HEK293 (cell line): ENCODE measurements at regions not wholly inside any gene's neighbourhood (a gene's known extent, or its start where the extent isn't known, plus 50 kb on each side); places are given as distances from the start of the nearest gene placed in this dataset.
A peak's percentile ranks its signal among the peaks of the same experiment; 100 is the strongest.

Experiments
- CTCF ChIA-PET: fragments of 350-600 bp; formaldehyde crosslinking; extraction: SDS; loops from one replicate; lab custom pipeline; 2021; ENCODE audit warnings: antibody characterized with exemption; lab: Yijun Ruan, JAX
- POLR2A ChIA-PET: fragments of 300-600 bp; formaldehyde crosslinking; extraction: SDS; loops from one replicate; lab custom pipeline; 2020; ENCODE audit warnings: antibody characterized with exemption, inconsistent platforms; lab: Yijun Ruan, JAX
- H3K27ac ChIP-seq: fragments of 200-500 bp; sonication (Bioruptor generic); 2 replicates; pipeline ENCODE4 v1.5.1; 2014; ENCODE audit warnings: low read depth, low read length, control low read depth, inconsistent platforms; ENCODE audit errors: extremely low read depth
- H3K36me3 ChIP-seq, 2 experiments: fragments of 200-500 bp in 1 of 2; sonication (Bioruptor generic) in 1 of 2; 1 replicate in 1 of 2; 2 replicates in 1 of 2; pipeline ENCODE4 v1.5.1; 2014 to 2017; ENCODE audit warnings: inconsistent platforms in 2 of 2, low read length in 2 of 2; ENCODE audit not compliant: control insufficient read depth in 2 of 2, insufficient read depth in 1 of 2
- H3K4me1 ChIP-seq: fragments of 200-500 bp; sonication (Bioruptor generic); 2 replicates; pipeline ENCODE4 v1.5.1; 2014; ENCODE audit warnings: mild to moderate bottlenecking, low read length, inconsistent platforms; ENCODE audit not compliant: control insufficient read depth, insufficient read depth
- H3K4me3 ChIP-seq: 2 replicates; pipeline ENCODE4 v1.5.1; 2011; ENCODE audit warnings: low read depth, mild to moderate bottlenecking, control low read depth, low read length, moderate library complexity
- H3K9me3 ChIP-seq: fragments of 200-500 bp; sonication (Bioruptor generic); 2 replicates; pipeline ENCODE4 v1.5.1; 2014; ENCODE audit warnings: low read depth, low read length, inconsistent platforms; ENCODE audit not compliant: control insufficient read depth, insufficient read depth
- IKZF3 ChIP-seq: fragments of 450-650 bp; IDR thresholded peaks from 2 replicates; pipeline ENCODE4 v1.5.0; 2018; ENCODE audit warnings: missing biosample characterization, mild to moderate bottlenecking, missing genetic modification characterization, moderate library complexity
- KLF7 ChIP-seq: fragments of 450-650 bp; formaldehyde crosslinking; IDR thresholded peaks from 2 replicates; pipeline ENCODE4 v1.5.1; 2016; ENCODE audit warnings: missing biosample characterization, missing genetic modification characterization, borderline replicate concordance
- OSR2 ChIP-seq: fragments of 450-650 bp; formaldehyde crosslinking; IDR thresholded peaks from 2 replicates; pipeline ENCODE4 v1.5.1; 2016; ENCODE audit warnings: missing biosample characterization, missing genetic modification characterization
- RBAK ChIP-seq: fragments of 450-650 bp; formaldehyde crosslinking; IDR thresholded peaks from 2 replicates; pipeline ENCODE4 v1.5.1; 2016; ENCODE audit warnings: missing biosample characterization, missing genetic modification characterization
- ZBTB48 ChIP-seq: fragments of 450-650 bp; formaldehyde crosslinking; IDR thresholded peaks from 2 replicates; pipeline ENCODE4 v1.5.1; 2016; ENCODE audit warnings: missing biosample characterization, missing genetic modification characterization
- ZBTB8A ChIP-seq: fragments of 450-650 bp; formaldehyde crosslinking; IDR thresholded peaks from 2 replicates; pipeline ENCODE4 v1.5.1; 2016; ENCODE audit warnings: missing biosample characterization, missing genetic modification characterization
- ZNF121 ChIP-seq: fragments of 450-650 bp; formaldehyde crosslinking; IDR thresholded peaks from 2 replicates; pipeline ENCODE4 v1.5.1; 2016; ENCODE audit warnings: missing biosample characterization, missing genetic modification characterization
- ZNF274 ChIP-seq, 2 experiments: fragments of 200-500 bp in 1 of 2; fragments of 450-650 bp in 1 of 2; sonication (Bioruptor generic) in 1 of 2; formaldehyde crosslinking in 1 of 2; IDR thresholded peaks; 2 replicates each; pipeline versions ENCODE4 v1.5.1 to v1.6.1; 2014 to 2016; ENCODE audit warnings: borderline replicate concordance in 1 of 2, inconsistent platforms in 1 of 2, low read length in 1 of 2, missing biosample characterization in 1 of 2, missing genetic modification characterization in 1 of 2
- ZNF324 ChIP-seq: fragments of 450-650 bp; formaldehyde crosslinking; IDR thresholded peaks from 2 replicates; pipeline ENCODE4 v1.5.1; 2016; ENCODE audit warnings: missing biosample characterization, missing genetic modification characterization
- ZNF366 ChIP-seq: fragments of 450-650 bp; formaldehyde crosslinking; conservative IDR thresholded peaks from 2 replicates; pipeline ENCODE4 v1.5.1; 2016; ENCODE audit warnings: missing biosample characterization, missing genetic modification characterization
- ZNF544 ChIP-seq: fragments of 450-650 bp; formaldehyde crosslinking; IDR thresholded peaks from 2 replicates; pipeline ENCODE4 v1.5.0; 2017; ENCODE audit warnings: missing biosample characterization, missing genetic modification characterization
- ZNF549 ChIP-seq: fragments of 450-650 bp; IDR thresholded peaks from 2 replicates; pipeline ENCODE4 v1.5.1; 2018; ENCODE audit warnings: missing biosample characterization, missing genetic modification characterization, mild to moderate bottlenecking, inconsistent platforms, moderate library complexity
- ZNF555 ChIP-seq: fragments of 450-650 bp; formaldehyde crosslinking; conservative IDR thresholded peaks from 2 replicates; pipeline ENCODE4 v1.5.1; 2017; ENCODE audit warnings: missing biosample characterization, mild to moderate bottlenecking, missing genetic modification characterization, inconsistent platforms
- ZNF571 ChIP-seq: fragments of 450-650 bp; formaldehyde crosslinking; IDR thresholded peaks from 2 replicates; pipeline ENCODE4 v1.5.0; 2017; ENCODE audit warnings: missing biosample characterization, missing genetic modification characterization
- ZNF776 ChIP-seq: fragments of 450-650 bp; formaldehyde crosslinking; IDR thresholded peaks from 2 replicates; pipeline ENCODE4 v1.5.0; 2017; ENCODE audit warnings: missing biosample characterization, missing genetic modification characterization, borderline replicate concordance
- ZNF792 ChIP-seq: fragments of 450-650 bp; formaldehyde crosslinking; IDR thresholded peaks from 2 replicates; pipeline ENCODE4 v1.5.1; 2016; ENCODE audit warnings: missing biosample characterization, missing genetic modification characterization
- TF ChIP-seq, protein P1 (sequence below): fragments of 450-650 bp; formaldehyde crosslinking; IDR thresholded peaks from 2 replicates; pipeline ENCODE4 v1.5.1; 2016; ENCODE audit warnings: missing biosample characterization, missing genetic modification characterization, borderline replicate concordance
- TF ChIP-seq, protein P2 (sequence below): fragments of 450-650 bp; formaldehyde crosslinking; IDR thresholded peaks from 2 replicates; pipeline ENCODE4 v1.5.1; 2016; ENCODE audit warnings: missing biosample characterization, missing genetic modification characterization, low read depth
- TF ChIP-seq, protein P3 (sequence below): fragments of 450-650 bp; formaldehyde crosslinking; IDR thresholded peaks from 2 replicates; pipeline ENCODE4 v1.5.1; 2016; ENCODE audit warnings: missing biosample characterization, missing genetic modification characterization, low read depth
- TF ChIP-seq, protein P4 (sequence below): fragments of 450-650 bp; formaldehyde crosslinking; IDR thresholded peaks from 2 replicates; pipeline ENCODE4 v1.5.1; 2016; ENCODE audit warnings: missing biosample characterization, missing genetic modification characterization

DNA sequence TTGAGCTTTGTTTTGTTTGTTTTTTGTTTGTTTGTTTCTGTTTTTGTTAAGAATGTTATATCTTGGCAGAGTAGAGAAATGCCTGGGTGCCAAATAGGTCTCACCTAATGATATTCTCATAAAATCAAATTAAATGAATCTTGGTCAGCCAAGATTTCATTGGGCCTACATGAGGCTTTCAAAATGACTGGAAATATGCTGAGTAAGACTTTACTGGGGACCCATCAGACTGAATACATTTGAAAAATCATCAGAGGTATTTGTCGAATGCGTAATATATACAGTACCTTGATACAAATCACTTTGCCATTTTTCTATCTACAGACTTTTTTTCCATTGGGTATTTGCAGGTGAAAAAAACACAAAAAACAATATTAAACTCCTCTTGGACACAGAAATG lies 480.8 kb downstream of the CDH2 start:
- H3K27ac ChIP-seq = no peak overlapping the region
- no peaks in the 10 kb centered on the region for H3K36me3 ChIP-seq
- H3K4me3 ChIP-seq = no peak overlapping the region
- no peaks in the 10 kb centered on the region for H3K9me3 ChIP-seq
- POLR2A ChIA-PET = no interaction called here
- CTCF ChIA-PET = interaction anchor here (1.5 kb wide), 1 partner anchor 14 kb away, joined by 3 read pairs; no protein-coding TSS in a partner anchor
- no peaks in the 10 kb centered on the region for H3K4me1 ChIP-seq
- TF ChIP-seq ZNF544 (tag by site-specific recombination) = no peak
- no peak for TF ChIP-seq ZNF571 (tag by site-specific recombination)
- TF ChIP-seq, protein P1, sequence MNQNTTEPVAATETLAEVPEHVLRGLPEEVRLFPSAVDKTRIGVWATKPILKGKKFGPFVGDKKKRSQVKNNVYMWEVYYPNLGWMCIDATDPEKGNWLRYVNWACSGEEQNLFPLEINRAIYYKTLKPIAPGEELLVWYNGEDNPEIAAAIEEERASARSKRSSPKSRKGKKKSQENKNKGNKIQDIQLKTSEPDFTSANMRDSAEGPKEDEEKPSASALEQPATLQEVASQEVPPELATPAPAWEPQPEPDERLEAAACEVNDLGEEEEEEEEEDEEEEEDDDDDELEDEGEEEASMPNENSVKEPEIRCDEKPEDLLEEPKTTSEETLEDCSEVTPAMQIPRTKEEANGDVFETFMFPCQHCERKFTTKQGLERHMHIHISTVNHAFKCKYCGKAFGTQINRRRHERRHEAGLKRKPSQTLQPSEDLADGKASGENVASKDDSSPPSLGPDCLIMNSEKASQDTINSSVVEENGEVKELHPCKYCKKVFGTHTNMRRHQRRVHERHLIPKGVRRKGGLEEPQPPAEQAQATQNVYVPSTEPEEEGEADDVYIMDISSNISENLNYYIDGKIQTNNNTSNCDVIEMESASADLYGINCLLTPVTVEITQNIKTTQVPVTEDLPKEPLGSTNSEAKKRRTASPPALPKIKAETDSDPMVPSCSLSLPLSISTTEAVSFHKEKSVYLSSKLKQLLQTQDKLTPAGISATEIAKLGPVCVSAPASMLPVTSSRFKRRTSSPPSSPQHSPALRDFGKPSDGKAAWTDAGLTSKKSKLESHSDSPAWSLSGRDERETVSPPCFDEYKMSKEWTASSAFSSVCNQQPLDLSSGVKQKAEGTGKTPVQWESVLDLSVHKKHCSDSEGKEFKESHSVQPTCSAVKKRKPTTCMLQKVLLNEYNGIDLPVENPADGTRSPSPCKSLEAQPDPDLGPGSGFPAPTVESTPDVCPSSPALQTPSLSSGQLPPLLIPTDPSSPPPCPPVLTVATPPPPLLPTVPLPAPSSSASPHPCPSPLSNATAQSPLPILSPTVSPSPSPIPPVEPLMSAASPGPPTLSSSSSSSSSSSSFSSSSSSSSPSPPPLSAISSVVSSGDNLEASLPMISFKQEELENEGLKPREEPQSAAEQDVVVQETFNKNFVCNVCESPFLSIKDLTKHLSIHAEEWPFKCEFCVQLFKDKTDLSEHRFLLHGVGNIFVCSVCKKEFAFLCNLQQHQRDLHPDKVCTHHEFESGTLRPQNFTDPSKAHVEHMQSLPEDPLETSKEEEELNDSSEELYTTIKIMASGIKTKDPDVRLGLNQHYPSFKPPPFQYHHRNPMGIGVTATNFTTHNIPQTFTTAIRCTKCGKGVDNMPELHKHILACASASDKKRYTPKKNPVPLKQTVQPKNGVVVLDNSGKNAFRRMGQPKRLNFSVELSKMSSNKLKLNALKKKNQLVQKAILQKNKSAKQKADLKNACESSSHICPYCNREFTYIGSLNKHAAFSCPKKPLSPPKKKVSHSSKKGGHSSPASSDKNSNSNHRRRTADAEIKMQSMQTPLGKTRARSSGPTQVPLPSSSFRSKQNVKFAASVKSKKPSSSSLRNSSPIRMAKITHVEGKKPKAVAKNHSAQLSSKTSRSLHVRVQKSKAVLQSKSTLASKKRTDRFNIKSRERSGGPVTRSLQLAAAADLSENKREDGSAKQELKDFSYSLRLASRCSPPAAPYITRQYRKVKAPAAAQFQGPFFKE = no peak
- TF ChIP-seq KLF7 = no peak
- no peak for TF ChIP-seq IKZF3 (tag by site-specific recombination)
- TF ChIP-seq ZBTB8A (tag by site-specific recombination) = no peak
- no peak for TF ChIP-seq ZNF792 (tag by site-specific recombination)
- no peak for TF ChIP-seq RBAK
- TF ChIP-seq ZNF274 (IDR thresholded peaks at IDR 0.05; ENCODE audit: low read length) = no peak
- no peak for TF ChIP-seq ZNF274 (tag by site-specific recombination; IDR thresholded peaks at IDR 0.05; ENCODE audit: borderline replicate concordance)
- no peak for TF ChIP-seq ZNF776
- TF ChIP-seq, protein P2, sequence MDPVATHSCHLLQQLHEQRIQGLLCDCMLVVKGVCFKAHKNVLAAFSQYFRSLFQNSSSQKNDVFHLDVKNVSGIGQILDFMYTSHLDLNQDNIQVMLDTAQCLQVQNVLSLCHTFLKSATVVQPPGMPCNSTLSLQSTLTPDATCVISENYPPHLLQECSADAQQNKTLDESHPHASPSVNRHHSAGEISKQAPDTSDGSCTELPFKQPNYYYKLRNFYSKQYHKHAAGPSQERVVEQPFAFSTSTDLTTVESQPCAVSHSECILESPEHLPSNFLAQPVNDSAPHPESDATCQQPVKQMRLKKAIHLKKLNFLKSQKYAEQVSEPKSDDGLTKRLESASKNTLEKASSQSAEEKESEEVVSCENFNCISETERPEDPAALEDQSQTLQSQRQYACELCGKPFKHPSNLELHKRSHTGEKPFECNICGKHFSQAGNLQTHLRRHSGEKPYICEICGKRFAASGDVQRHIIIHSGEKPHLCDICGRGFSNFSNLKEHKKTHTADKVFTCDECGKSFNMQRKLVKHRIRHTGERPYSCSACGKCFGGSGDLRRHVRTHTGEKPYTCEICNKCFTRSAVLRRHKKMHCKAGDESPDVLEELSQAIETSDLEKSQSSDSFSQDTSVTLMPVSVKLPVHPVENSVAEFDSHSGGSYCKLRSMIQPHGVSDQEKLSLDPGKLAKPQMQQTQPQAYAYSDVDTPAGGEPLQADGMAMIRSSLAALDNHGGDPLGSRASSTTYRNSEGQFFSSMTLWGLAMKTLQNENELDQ (tag by site-specific recombination) = no peak
- TF ChIP-seq ZBTB48 (tag by site-specific recombination) = no peak
- no peak for TF ChIP-seq ZNF366
- TF ChIP-seq ZNF549 (tag by site-specific recombination) = no peak
- no peak for TF ChIP-seq ZNF121 (tag by site-specific recombination)
- TF ChIP-seq OSR2 (tag by site-specific recombination) = no peak
- TF ChIP-seq ZNF324 (tag by site-specific recombination) = no peak
- TF ChIP-seq ZNF555 (tag by site-specific recombination) = no peak
- TF ChIP-seq, all 188 proteins: peak for 0

DNA sequence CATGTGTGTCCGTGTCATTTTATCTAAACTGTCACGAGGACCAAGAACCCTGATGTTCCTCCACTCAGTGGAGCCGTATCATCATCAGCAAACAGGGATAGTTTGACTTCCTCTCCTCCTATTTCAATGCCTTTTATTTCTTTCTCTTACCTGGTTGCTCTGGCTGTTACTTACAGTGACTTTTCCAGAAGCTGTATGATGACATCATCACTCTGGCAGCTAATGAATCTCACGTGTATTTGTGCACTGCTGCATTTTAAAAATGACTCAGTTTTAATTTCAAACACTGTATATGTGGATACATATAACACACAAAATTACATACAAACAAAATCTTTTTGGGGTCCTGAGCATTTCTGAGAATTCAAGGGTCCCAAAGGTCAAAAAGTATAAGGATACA lies 481.4 kb downstream of the CDH2 start:
- Histone ChIP-seq H3K36me3 (no peaks in the 10 kb centered on the region), H3K4me1 (no peaks in the 10 kb centered on the region), H3K27ac (no peak overlapping the region), H3K9me3 (no peaks in the 10 kb centered on the region), H3K4me3 (no peak overlapping the region)
- ChIA-PET POLR2A (no interaction called here), CTCF (interaction anchor here (1.5 to 2.6 kb wide), 2 partner anchors 11 to 13 kb away, joined by 3 to 10 read pairs; no protein-coding TSS in a partner anchor)
- TF ChIP-seq, protein P3, sequence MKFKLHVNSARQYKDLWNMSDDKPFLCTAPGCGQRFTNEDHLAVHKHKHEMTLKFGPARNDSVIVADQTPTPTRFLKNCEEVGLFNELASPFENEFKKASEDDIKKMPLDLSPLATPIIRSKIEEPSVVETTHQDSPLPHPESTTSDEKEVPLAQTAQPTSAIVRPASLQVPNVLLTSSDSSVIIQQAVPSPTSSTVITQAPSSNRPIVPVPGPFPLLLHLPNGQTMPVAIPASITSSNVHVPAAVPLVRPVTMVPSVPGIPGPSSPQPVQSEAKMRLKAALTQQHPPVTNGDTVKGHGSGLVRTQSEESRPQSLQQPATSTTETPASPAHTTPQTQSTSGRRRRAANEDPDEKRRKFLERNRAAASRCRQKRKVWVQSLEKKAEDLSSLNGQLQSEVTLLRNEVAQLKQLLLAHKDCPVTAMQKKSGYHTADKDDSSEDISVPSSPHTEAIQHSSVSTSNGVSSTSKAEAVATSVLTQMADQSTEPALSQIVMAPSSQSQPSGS (tag by site-specific recombination) = peak; percentile 70
- TF ChIP-seq, protein P4, sequence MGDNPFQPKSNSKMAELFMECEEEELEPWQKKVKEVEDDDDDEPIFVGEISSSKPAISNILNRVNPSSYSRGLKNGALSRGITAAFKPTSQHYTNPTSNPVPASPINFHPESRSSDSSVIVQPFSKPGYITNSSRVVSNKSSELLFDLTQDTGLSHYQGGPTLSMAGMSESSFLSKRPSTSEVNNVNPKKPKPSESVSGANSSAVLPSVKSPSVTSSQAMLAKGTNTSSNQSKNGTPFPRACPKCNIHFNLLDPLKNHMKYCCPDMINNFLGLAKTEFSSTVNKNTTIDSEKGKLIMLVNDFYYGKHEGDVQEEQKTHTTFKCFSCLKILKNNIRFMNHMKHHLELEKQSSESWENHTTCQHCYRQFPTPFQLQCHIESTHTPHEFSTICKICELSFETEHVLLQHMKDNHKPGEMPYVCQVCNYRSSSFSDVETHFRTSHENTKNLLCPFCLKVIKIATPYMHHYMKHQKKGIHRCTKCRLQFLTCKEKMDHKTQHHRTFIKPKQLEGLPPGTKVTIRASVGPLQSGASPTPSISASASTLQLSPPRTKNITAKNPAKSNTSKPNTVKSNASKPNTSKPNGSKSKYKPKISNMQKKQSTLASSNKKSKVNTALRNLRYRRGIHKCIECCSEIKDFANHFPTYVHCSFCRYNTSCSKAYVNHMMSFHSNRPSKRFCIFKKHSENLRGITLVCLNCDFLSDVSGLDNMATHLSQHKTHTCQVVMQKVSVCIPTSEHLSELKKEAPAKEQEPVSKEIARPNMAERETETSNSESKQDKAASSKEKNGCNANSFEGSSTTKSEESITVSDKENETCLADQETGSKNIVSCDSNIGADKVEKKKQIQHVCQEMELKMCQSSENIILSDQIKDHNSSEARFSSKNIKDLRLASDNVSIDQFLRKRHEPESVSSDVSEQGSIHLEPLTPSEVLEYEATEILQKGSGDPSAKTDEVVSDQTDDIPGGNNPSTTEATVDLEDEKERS = no peak
- no peak for TF ChIP-seq ZNF121 (tag by site-specific recombination)
